Panc1 (cell line): ENCODE measurements at regions not wholly inside any gene's neighbourhood (a gene's known extent, or its start where the extent isn't known, plus 50 kb on each side); places are given as distances from the start of the nearest gene placed in this dataset.

Experiments used
- ATAC-seq: fragments of 200-7000 bp; cut with Tn5 transposase; 2 replicates; pipeline ENCODE4 v1.9.1; 2020; ENCODE audit warnings: mild to moderate bottlenecking, moderate library complexity
- BruUV-seq: library from RNA; stranded (reverse); fragments of 400-500 nt; replicated peaks from 2 replicates; lab custom pipeline; 2021; lab: Mats Ljungman, UMichigan
- CTCF ChIA-PET: fragments of 300-600 bp; sonication (Branson Sonifier 250); formaldehyde crosslinking; loops from one replicate; lab custom pipeline; 2022; ENCODE audit warnings: antibody characterized with exemption; lab: Charles Lee
- POLR2A ChIA-PET: fragments of 300-600 bp; sonication (Branson Sonifier 250); formaldehyde crosslinking; loops from one replicate; lab custom pipeline; 2022; ENCODE audit warnings: antibody characterized with exemption; lab: Charles Lee
- DNase-seq: peaks from one replicate; pipeline ENCODE4 v3.0.0-alpha.2; 2010; ENCODE audit warnings: low read depth, low spot score
- H3K27ac ChIP-seq: 2 replicates; pipeline ENCODE4 v1.5.1; 2011; ENCODE audit warnings: mild to moderate bottlenecking, low read length, inconsistent platforms
- H3K27me3 ChIP-seq: fragments of 200-500 bp; sonication (Bioruptor generic); 2 replicates; pipeline ENCODE4 v1.6.0; 2014; ENCODE audit warnings: low read length, inconsistent platforms; ENCODE audit not compliant: control insufficient read depth, insufficient read depth
- H3K36me3 ChIP-seq: fragments of 200-500 bp; sonication (Bioruptor generic); 2 replicates; pipeline ENCODE4 v1.5.1; 2014; ENCODE audit warnings: inconsistent platforms, mild to moderate bottlenecking, low read length, moderate library complexity; ENCODE audit not compliant: control insufficient read depth, insufficient read depth
- H3K4me1 ChIP-seq: 2 replicates; pipeline ENCODE4 v1.5.1; 2011; ENCODE audit warnings: inconsistent platforms, mild to moderate bottlenecking, low read length, moderate library complexity; ENCODE audit not compliant: control insufficient read depth, insufficient read depth
- H3K4me3 ChIP-seq, 2 experiments: 2 replicates each; pipeline ENCODE4 v1.5.1; 2011 to 2012; ENCODE audit warnings: low read depth in 2 of 2, low read length in 2 of 2, mild to moderate bottlenecking in 2 of 2, inconsistent platforms in 1 of 2, moderate library complexity in 1 of 2
- H3K9me3 ChIP-seq: fragments of 200-500 bp; sonication (Bioruptor generic); 2 replicates; pipeline ENCODE4 v1.5.1; 2014; ENCODE audit warnings: low read depth, mild to moderate bottlenecking, inconsistent platforms, low read length, moderate library complexity; ENCODE audit not compliant: control insufficient read depth, insufficient read depth
- POLR2AphosphoS5 ChIP-seq: IDR thresholded peaks from 2 replicates; pipeline ENCODE4 v1.6.1; 2012; ENCODE audit warnings: mild to moderate bottlenecking, low read depth, low read length, moderate library complexity
- SIN3A ChIP-seq: IDR thresholded peaks from 2 replicates; pipeline ENCODE4 v1.6.1; 2012; ENCODE audit warnings: low read depth, mild to moderate bottlenecking, low read length, moderate library complexity, borderline replicate concordance; ENCODE audit not compliant: insufficient read depth
- TCF7L2 ChIP-seq: IDR thresholded peaks from 2 replicates; pipeline ENCODE4 v1.6.1; 2011; ENCODE audit warnings: mild to moderate bottlenecking, low read depth, low read length, inconsistent platforms
- in situ Hi-C: cut with HindIII; loops from 2 replicates; pipeline ENCODE4 v1.10.0; 2016; ENCODE audit warnings: low sequenced_read_pairs, low pct_unique_long_range_greater_than_20kb
- intact Hi-C: fragments of 100-400 bp; cut with micrococcal nuclease; formaldehyde crosslinking; loops from one replicate; pipeline ENCODE4 v1.10.0; 2022; ENCODE audit not compliant: unreplicated experiment
- TF ChIP-seq, protein P1 (sequence below): fragments of 450-650 bp; IDR thresholded peaks from 2 replicates; pipeline ENCODE4 v1.5.1; 2017; ENCODE audit warnings: mild to moderate bottlenecking
- TF ChIP-seq, protein P2 (sequence below), 2 experiments: IDR thresholded peaks; 2 replicates each; pipeline ENCODE4 v1.6.1; 2011 to 2012; ENCODE audit warnings: low read depth in 2 of 2, control low read depth in 1 of 2, low read length in 1 of 2, mild to moderate bottlenecking in 1 of 2, moderate library complexity in 1 of 2; ENCODE audit not compliant: insufficient read depth in 1 of 2

DNA sequence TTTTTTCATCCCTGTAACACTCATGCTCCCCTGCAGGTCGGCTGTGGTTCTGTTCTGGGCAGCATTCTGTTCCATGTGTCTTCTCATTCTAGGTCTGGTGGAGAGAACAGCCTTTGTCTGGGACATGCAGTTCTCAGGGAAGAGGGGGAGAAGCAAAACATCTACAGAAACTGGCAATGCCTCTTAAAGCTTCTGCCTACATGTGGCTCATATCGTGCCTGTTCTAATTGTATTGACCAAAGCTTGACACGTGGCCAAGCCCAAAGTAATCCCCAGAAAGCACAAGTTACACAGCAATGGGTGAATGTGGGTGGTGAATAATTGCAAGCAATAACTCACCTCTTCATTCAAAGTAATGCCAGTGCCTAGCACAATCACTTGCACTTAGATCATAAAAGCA, 218.2 kb upstream of the IL12B start:
- Histone ChIP-seq H3K4me1 (no peaks in the 10 kb centered on the region), H3K9me3 (peaks cover 5% of the 10 kb centered on the region; the same call in 1 of the 2 replicates), H3K4me3 (no peak overlapping the region), H3K36me3 (no peaks in the 10 kb centered on the region), H3K27me3 (no peaks in the 10 kb centered on the region), H3K27ac (no peak overlapping the region)
- in situ Hi-C loops: no loop called here
- no peak for ATAC-seq
- CTCF ChIA-PET: no interaction called here
- no TSS peak for BruUV-seq
- intact Hi-C loops: no loop called here
- DNase-seq: no peak
- POLR2A ChIA-PET: no interaction called here
- TF ChIP-seq POLR2AphosphoS5 (no peak), SIN3A (no peak), TCF7L2 (no peak)
- TF ChIP-seq, protein P1, sequence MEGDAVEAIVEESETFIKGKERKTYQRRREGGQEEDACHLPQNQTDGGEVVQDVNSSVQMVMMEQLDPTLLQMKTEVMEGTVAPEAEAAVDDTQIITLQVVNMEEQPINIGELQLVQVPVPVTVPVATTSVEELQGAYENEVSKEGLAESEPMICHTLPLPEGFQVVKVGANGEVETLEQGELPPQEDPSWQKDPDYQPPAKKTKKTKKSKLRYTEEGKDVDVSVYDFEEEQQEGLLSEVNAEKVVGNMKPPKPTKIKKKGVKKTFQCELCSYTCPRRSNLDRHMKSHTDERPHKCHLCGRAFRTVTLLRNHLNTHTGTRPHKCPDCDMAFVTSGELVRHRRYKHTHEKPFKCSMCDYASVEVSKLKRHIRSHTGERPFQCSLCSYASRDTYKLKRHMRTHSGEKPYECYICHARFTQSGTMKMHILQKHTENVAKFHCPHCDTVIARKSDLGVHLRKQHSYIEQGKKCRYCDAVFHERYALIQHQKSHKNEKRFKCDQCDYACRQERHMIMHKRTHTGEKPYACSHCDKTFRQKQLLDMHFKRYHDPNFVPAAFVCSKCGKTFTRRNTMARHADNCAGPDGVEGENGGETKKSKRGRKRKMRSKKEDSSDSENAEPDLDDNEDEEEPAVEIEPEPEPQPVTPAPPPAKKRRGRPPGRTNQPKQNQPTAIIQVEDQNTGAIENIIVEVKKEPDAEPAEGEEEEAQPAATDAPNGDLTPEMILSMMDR: no peak
- TF ChIP-seq, protein P2, sequence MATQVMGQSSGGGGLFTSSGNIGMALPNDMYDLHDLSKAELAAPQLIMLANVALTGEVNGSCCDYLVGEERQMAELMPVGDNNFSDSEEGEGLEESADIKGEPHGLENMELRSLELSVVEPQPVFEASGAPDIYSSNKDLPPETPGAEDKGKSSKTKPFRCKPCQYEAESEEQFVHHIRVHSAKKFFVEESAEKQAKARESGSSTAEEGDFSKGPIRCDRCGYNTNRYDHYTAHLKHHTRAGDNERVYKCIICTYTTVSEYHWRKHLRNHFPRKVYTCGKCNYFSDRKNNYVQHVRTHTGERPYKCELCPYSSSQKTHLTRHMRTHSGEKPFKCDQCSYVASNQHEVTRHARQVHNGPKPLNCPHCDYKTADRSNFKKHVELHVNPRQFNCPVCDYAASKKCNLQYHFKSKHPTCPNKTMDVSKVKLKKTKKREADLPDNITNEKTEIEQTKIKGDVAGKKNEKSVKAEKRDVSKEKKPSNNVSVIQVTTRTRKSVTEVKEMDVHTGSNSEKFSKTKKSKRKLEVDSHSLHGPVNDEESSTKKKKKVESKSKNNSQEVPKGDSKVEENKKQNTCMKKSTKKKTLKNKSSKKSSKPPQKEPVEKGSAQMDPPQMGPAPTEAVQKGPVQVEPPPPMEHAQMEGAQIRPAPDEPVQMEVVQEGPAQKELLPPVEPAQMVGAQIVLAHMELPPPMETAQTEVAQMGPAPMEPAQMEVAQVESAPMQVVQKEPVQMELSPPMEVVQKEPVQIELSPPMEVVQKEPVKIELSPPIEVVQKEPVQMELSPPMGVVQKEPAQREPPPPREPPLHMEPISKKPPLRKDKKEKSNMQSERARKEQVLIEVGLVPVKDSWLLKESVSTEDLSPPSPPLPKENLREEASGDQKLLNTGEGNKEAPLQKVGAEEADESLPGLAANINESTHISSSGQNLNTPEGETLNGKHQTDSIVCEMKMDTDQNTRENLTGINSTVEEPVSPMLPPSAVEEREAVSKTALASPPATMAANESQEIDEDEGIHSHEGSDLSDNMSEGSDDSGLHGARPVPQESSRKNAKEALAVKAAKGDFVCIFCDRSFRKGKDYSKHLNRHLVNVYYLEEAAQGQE (IDR thresholded peaks at IDR 0.05; ENCODE audit: insufficient read depth in 1 of 2, low read depth in 2 of 2, low read length in 1 of 2): no peak

DNA sequence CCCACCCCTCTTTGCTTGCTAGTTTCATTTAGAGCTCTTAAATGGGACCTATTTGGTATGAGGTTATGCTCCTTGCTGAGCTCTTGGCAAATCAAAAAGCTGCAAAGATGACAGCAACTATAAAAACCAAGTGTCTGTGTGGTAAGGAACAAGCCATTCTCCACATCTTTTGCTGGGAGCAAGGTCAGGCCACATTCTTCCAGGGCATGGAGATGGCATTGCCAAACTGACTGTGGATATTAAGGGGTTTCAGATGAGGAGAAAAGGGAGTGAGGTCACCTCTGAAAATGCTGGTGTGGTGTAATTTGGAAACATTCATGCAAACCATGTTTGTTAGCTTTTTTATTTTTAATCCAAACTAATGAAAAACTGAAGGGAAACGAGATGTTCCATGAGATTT, 218.8 kb upstream of the IL12B start:
- Histone ChIP-seq H3K9me3 (peaks cover 5% of the 10 kb centered on the region; the same call in 1 of the 2 replicates), H3K4me3 (no peak overlapping the region), H3K27ac (no peak overlapping the region), H3K36me3 (no peaks in the 10 kb centered on the region), H3K27me3 (no peaks in the 10 kb centered on the region), H3K4me1 (no peaks in the 10 kb centered on the region)
- in situ Hi-C loops (no loop called here), intact Hi-C loops (no loop called here)
- ATAC-seq: no peak
- TF ChIP-seq, protein P2 (IDR thresholded peaks at IDR 0.05; ENCODE audit: insufficient read depth in 1 of 2, low read depth in 2 of 2, low read length in 1 of 2): no peak
- no peak for TF ChIP-seq POLR2AphosphoS5
- TF ChIP-seq TCF7L2: no peak
- TF ChIP-seq, protein P1: no peak
- no TSS peak for BruUV-seq
- DNase-seq: no peak
- CTCF ChIA-PET: no interaction called here
- POLR2A ChIA-PET: no interaction called here
